Thyroid gland (tissue), 4 donors: ENCODE measurements at regions not wholly inside any gene's neighbourhood (a gene's known extent, or its start where the extent isn't known, plus 50 kb on each side); places are given as distances from the start of the nearest gene placed in this dataset.
"Not testable (repeated sequence)": the region's sequence is repeated elsewhere in the genome, so short reads cannot be mapped to it uniquely, and the experiment has no call there.

Experiments
- DNase-seq, 2 donors: peaks; one replicate each; pipeline ENCODE4 v3.0.0-alpha.2; 2019
- H3K27ac ChIP-seq, 3 donors: fragments of 200-600 bp; sonication (generic); 1 replicate in 2 of 3; 2 replicates in 1 of 3; pipeline ENCODE4 v1.5.1; 2016 to 2019; ENCODE audit warnings: mild to moderate bottlenecking in 1 of 3, moderate library complexity in 1 of 3
- H3K27me3 ChIP-seq: fragments of 200-600 bp; sonication (generic); one replicate; pipeline ENCODE4 v1.5.1; 2019
- H3K36me3 ChIP-seq, 2 donors: fragments of 200-600 bp; sonication (generic); one replicate each; pipeline ENCODE4 v1.5.1; 2016 to 2019
- H3K4me1 ChIP-seq, 2 donors: fragments of 200-600 bp; sonication (generic); one replicate each; pipeline ENCODE4 v1.5.1; 2017 to 2019
- H3K4me3 ChIP-seq, 3 donors: fragments of 200-600 bp; sonication (generic); replicated peaks in 1 of 3; 1 replicate in 2 of 3; 2 replicates in 1 of 3; pipeline ENCODE4 v1.5.1; 2016; ENCODE audit warnings: mild to moderate bottlenecking in 1 of 3
- H3K9me3 ChIP-seq: fragments of 200-600 bp; sonication (generic); one replicate; pipeline ENCODE4 v1.5.1; 2017
- CTCF ChIP-seq, 6 experiments: fragments of 200-600 bp in 3 of 6; fragments of 450-650 bp in 3 of 6; sonication (generic) in 3 of 6; IDR thresholded peaks; one replicate each; pipeline ENCODE4 v1.5.1; 2016 to 2019; ENCODE audit warnings: antibody characterized with exemption in 6 of 6, mild to moderate bottlenecking in 2 of 6, inconsistent platforms in 1 of 6, moderate library complexity in 1 of 6
- POLR2A ChIP-seq, 2 donors: fragments of 450-650 bp; IDR thresholded peaks; one replicate each; pipeline ENCODE4 v1.6.1; 2017; ENCODE audit warnings: antibody characterized with exemption in 2 of 2, mild to moderate bottlenecking in 2 of 2, moderate library complexity in 1 of 2
- WGBS, 2 donors: methylation state at CpG; one replicate each; pipeline ENCODE4 v1.1.5; 2017; 5-methylcytosine and 5-hydroxymethylcytosine counted together
- intact Hi-C: fragments of 100-400 bp; cut with DNase I; formaldehyde crosslinking; loops from one replicate; pipeline ENCODE4 v1.15.1; 2023

- no peaks in the 10 kb centered on the region for H3K9me3 ChIP-seq
- H3K27me3 ChIP-seq, result no peaks in the 10 kb centered on the region
- H3K27ac ChIP-seq, result no peak overlapping the region
- 58 to 79% methylated on average over 3 of the region's 3 CpGs for WGBS, 2 donors
- intact Hi-C loops, result no loop called here
- no peak overlapping the region for H3K4me3 ChIP-seq
- H3K36me3 ChIP-seq, result no peaks in the 10 kb centered on the region
- TF ChIP-seq POLR2A (IDR thresholded peaks at IDR 0.05), result no peak
- no peak for TF ChIP-seq CTCF (IDR thresholded peaks at IDR 0.05)
- no peak for DNase-seq
- H3K4me1 ChIP-seq, result no peaks in the 10 kb centered on the region
These were observed 95.0 kb downstream of the STRADB start for GRCh38 chr2:201546576-201546975.

GRCh38 chr2:201542291-201542690 lies 90.8 kb downstream of the STRADB start:
- TF ChIP-seq CTCF (IDR thresholded peaks at IDR 0.05), result no peak
- TF ChIP-seq POLR2A (IDR thresholded peaks at IDR 0.05), result no peak
- intact Hi-C loops, result no loop called here
- DNase-seq, result no peak
- Histone ChIP-seq H3K27ac (no peak overlapping the region), H3K36me3 (no peaks in the 10 kb centered on the region), H3K4me3 (no peak overlapping the region), H3K9me3 (no peaks in the 10 kb centered on the region), H3K27me3 (no peaks in the 10 kb centered on the region), H3K4me1 (no peaks in the 10 kb centered on the region)

GRCh38 chr2:201539271-201539670 lies 87.7 kb downstream of the STRADB start:
- DNase-seq, H3K9me3 ChIP-seq, H3K36me3 ChIP-seq, H3K27me3 ChIP-seq, intact Hi-C loops, H3K4me3 ChIP-seq, H3K27ac ChIP-seq, H3K4me1 ChIP-seq: not testable (repeated sequence)
- WGBS, 2 donors, result 54 to 78% methylated on average over 3 of the region's 3 CpGs

GRCh38 chr2:201538025-201538424 lies 86.5 kb downstream of the STRADB start:
- Histone ChIP-seq H3K27ac (no peak overlapping the region), H3K4me1 (no peaks in the 10 kb centered on the region), H3K4me3 (no peak overlapping the region), H3K36me3 (no peaks in the 10 kb centered on the region), H3K9me3 (no peaks in the 10 kb centered on the region), H3K27me3 (no peaks in the 10 kb centered on the region)
- TF ChIP-seq CTCF (IDR thresholded peaks at IDR 0.05), result no peak
- TF ChIP-seq POLR2A (IDR thresholded peaks at IDR 0.05), result no peak
- no peak for DNase-seq
- intact Hi-C loops, result no loop called here
- 77 to 81% methylated on average over 1 of the region's 1 CpG for WGBS, 2 donors

GRCh38 chr2:201536754-201537153 lies 85.2 kb downstream of the STRADB start:
- no peak overlapping the region for H3K4me3 ChIP-seq
- H3K4me1 ChIP-seq, result no peaks in the 10 kb centered on the region
- TF ChIP-seq POLR2A (IDR thresholded peaks at IDR 0.05), result no peak
- no peak for TF ChIP-seq CTCF (IDR thresholded peaks at IDR 0.05)
- no peaks in the 10 kb centered on the region for H3K27me3 ChIP-seq
- no peak for DNase-seq
- H3K27ac ChIP-seq, result no peak overlapping the region
- no peaks in the 10 kb centered on the region for H3K36me3 ChIP-seq
- no peaks in the 10 kb centered on the region for H3K9me3 ChIP-seq
- intact Hi-C loops, result no loop called here
- 93 to 98% methylated on average over 1 of the region's 1 CpG for WGBS, 2 donors

- intact Hi-C loops, result no loop called here
- Histone ChIP-seq H3K4me1 (no peaks in the 10 kb centered on the region), H3K9me3 (no peaks in the 10 kb centered on the region), H3K27ac (no peak overlapping the region), H3K4me3 (no peak overlapping the region), H3K36me3 (no peaks in the 10 kb centered on the region), H3K27me3 (no peaks in the 10 kb centered on the region)
- TF ChIP-seq POLR2A (IDR thresholded peaks at IDR 0.05), result no peak
- TF ChIP-seq CTCF (IDR thresholded peaks at IDR 0.05), result no peak
- 82 to 83% methylated on average over 2 of the region's 2 CpGs for WGBS, 2 donors
- no peak for DNase-seq
These were observed 84.5 kb downstream of the STRADB start for GRCh38 chr2:201536046-201536445.
